Glomerular visceral epithelial cell (primary cell): ENCODE measurements at regions not wholly inside any gene's neighbourhood (a gene's known extent, or its start where the extent isn't known, plus 50 kb on each side); places are given as distances from the start of the nearest gene placed in this dataset.
"Not testable (repeated sequence)": the region's sequence is repeated elsewhere in the genome, so short reads cannot be mapped to it uniquely, and the experiment has no call there.

Experiments used
- DNase-seq: peaks from one replicate; pipeline ENCODE4 v3.0.0-alpha.2; 2016; ENCODE audit errors: extremely low spot score

- DNase-seq = no peak
Measured at GRCh38 chr2:175612280-175612679, 389.8 kb downstream of the LNPK start.

GRCh38 chr2:175606010-175606841 is 395.8 kb downstream of the LNPK start:
- DNase-seq = no peak

- DNase-seq = no peak
Measured at GRCh38 chr2:175605640-175606009, 396.4 kb downstream of the LNPK start.

GRCh38 chr2:175601969-175602368 is 400.1 kb downstream of the LNPK start:
- no peak for DNase-seq

- DNase-seq = no peak
Measured at GRCh38 chr2:175599966-175600831, 401.9 kb downstream of the LNPK start.

- no peak for DNase-seq
Measured at GRCh38 chr2:175597286-175597685, 404.8 kb downstream of the LNPK start.

- no peak for DNase-seq
Measured at GRCh38 chr2:175595139-175595538, 406.9 kb downstream of the LNPK start.

- DNase-seq = not testable (repeated sequence)
Measured at GRCh38 chr2:175593686-175594525, 408.2 kb downstream of the LNPK start.

GRCh38 chr2:175588213-175588612 is 406.7 kb upstream of the ATP5MC3 start:
- not testable (repeated sequence) for DNase-seq

GRCh38 chr2:175585496-175585895 is 404.0 kb upstream of the ATP5MC3 start:
- DNase-seq = no peak

- DNase-seq = no peak
Measured at GRCh38 chr2:175580652-175581051, 399.1 kb upstream of the ATP5MC3 start.

- DNase-seq = no peak
Measured at GRCh38 chr2:175579646-175580045, 398.1 kb upstream of the ATP5MC3 start.

GRCh38 chr2:175577368-175577970 is 396.0 kb upstream of the ATP5MC3 start:
- no peak for DNase-seq

GRCh38 chr2:175576875-175577274 is 395.4 kb upstream of the ATP5MC3 start:
- no peak for DNase-seq

- no peak for DNase-seq
Measured at GRCh38 chr2:175576270-175576669, 394.8 kb upstream of the ATP5MC3 start.

- DNase-seq = no peak
Measured at GRCh38 chr2:175575346-175576258, 394.1 kb upstream of the ATP5MC3 start.

- DNase-seq = no peak
Measured at GRCh38 chr2:175574069-175574468, 392.6 kb upstream of the ATP5MC3 start.

- DNase-seq = no peak
Measured at GRCh38 chr2:175571078-175571653, 389.7 kb upstream of the ATP5MC3 start.

GRCh38 chr2:175568109-175568730 is 386.7 kb upstream of the ATP5MC3 start:
- no peak for DNase-seq
